ENCODE measurements at regions not wholly inside any gene's neighbourhood (a gene's known extent, or its start where the extent isn't known, plus 50 kb on each side); places are given as distances from the start of the nearest gene placed in this dataset.

DNA sequence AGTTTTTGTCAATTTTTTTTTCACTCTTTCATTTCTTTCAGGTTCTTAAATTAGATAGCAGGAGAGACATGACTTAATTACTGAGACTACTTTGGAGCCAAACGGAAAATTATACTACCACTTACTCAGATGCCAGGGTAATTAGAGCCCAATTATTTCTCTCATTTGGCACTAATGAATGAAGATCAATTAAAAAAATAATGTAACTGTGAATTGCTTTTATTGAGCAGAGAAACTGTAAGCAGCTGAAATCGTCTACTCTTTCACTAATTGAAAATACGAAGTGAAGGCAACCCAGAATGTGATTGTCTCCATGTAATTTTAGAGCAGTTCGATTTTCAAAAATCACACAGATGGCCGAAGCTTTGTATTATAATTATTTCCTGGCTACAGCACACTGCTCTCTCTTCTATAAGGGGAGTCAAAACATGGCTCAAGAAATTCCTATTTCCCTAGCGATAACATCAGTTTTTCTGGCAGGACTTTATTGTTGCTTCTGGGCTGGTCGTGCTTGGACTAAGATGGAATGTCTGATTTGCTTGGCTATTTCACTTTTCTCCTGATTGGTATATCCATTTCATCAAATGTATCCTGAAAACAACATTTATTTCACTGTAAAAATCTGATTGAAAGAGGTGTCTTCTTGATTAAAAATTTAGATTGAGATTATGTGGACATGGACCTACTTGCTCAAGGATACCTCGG lies 55.8 kb upstream of the PDZRN3 start:
- TF ChIP-seq, protein P1, sequence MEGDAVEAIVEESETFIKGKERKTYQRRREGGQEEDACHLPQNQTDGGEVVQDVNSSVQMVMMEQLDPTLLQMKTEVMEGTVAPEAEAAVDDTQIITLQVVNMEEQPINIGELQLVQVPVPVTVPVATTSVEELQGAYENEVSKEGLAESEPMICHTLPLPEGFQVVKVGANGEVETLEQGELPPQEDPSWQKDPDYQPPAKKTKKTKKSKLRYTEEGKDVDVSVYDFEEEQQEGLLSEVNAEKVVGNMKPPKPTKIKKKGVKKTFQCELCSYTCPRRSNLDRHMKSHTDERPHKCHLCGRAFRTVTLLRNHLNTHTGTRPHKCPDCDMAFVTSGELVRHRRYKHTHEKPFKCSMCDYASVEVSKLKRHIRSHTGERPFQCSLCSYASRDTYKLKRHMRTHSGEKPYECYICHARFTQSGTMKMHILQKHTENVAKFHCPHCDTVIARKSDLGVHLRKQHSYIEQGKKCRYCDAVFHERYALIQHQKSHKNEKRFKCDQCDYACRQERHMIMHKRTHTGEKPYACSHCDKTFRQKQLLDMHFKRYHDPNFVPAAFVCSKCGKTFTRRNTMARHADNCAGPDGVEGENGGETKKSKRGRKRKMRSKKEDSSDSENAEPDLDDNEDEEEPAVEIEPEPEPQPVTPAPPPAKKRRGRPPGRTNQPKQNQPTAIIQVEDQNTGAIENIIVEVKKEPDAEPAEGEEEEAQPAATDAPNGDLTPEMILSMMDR (IDR thresholded peaks at IDR 0.05), result no peak
- TF ChIP-seq POLR2A (IDR thresholded peaks at IDR 0.05), result no peak

Data from esophagus squamous epithelium (tissue), 4 donors.